HCT116 (cell line): ENCODE measurements at regions not wholly inside any gene's neighbourhood (a gene's known extent, or its start where the extent isn't known, plus 50 kb on each side); places are given as distances from the start of the nearest gene placed in this dataset.

Experiments used
- ATAC-seq: fragments of 200-7000 bp; cut with Tn5 transposase; 2 replicates; pipeline ENCODE4 v1.9.1; 2020; ENCODE audit warnings: mild to moderate bottlenecking, moderate library complexity
- BruUV-seq: library from RNA; stranded (reverse); fragments of 400-500 nt; replicated peaks from 2 replicates; lab custom pipeline; 2021; lab: Mats Ljungman, UMichigan
- CTCF ChIA-PET: fragments of 300-600 bp; sonication (Branson Sonifier 250); formaldehyde crosslinking; loops from one replicate; lab custom pipeline; 2021; ENCODE audit warnings: antibody characterized with exemption; lab: Charles Lee
- POLR2A ChIA-PET: fragments of 300-600, 350-600 bp; sonication (Branson Sonifier 250); formaldehyde crosslinking; loops from one replicate; lab custom pipeline; 2021; ENCODE audit warnings: antibody characterized with exemption; lab: Charles Lee
- RAD21 ChIA-PET, 2 experiments: fragments of 300-600 bp; sonication (Branson Sonifier 250); formaldehyde crosslinking; loops; one replicate each; lab custom pipeline; 2023; ENCODE audit warnings: low total read pairs in 2 of 2; ENCODE audit not compliant: uncharacterized antibody in 2 of 2, unreplicated experiment in 2 of 2, low non-redundant PET in 1 of 2; lab: Charles Lee
- DNase-seq: peaks from one replicate; pipeline ENCODE4 v3.0.0-alpha.2; 2010; ENCODE audit warnings: low read depth, low spot score
- H2AFZ ChIP-seq: fragments of 200-600 bp; shearing (Covaris generic), sonication (generic); 2 replicates; pipeline ENCODE4 v1.6.1; 2017; ENCODE audit warnings: low read depth, mixed run types, mixed read lengths, antibody characterized with exemption, low read length; ENCODE audit not compliant: poor library complexity, severe bottlenecking
- H3K27ac ChIP-seq: 2 replicates; pipeline ENCODE4 v1.5.1; 2012; ENCODE audit warnings: low read depth, low read length
- H3K27me3 ChIP-seq: fragments of 200-600 bp; sonication (generic); 2 replicates; pipeline ENCODE4 v1.6.1; 2016; ENCODE audit warnings: mixed run types, low read length, mixed read lengths; ENCODE audit not compliant: insufficient read depth
- H3K36me3 ChIP-seq, 2 experiments: fragments of 200-500 bp in 1 of 2; fragments of 200-600 bp in 1 of 2; sonication (Bioruptor generic) in 1 of 2; sonication (generic) in 1 of 2; 2 replicates each; pipeline versions ENCODE4 v1.5.1 to v1.6.1; 2014 to 2016; ENCODE audit warnings: low read length in 2 of 2, inconsistent platforms in 1 of 2, mixed read lengths in 1 of 2, mixed run types in 1 of 2; ENCODE audit not compliant: insufficient read depth in 2 of 2, control insufficient read depth in 1 of 2
- H3K4me1 ChIP-seq, 2 experiments: fragments of 200-600 bp in 1 of 2; sonication (generic) in 1 of 2; 2 replicates each; pipeline versions ENCODE4 v1.5.1 to v1.6.1; 2012 to 2017; ENCODE audit warnings: low read length in 2 of 2, inconsistent platforms in 1 of 2, mild to moderate bottlenecking in 1 of 2, mixed read lengths in 1 of 2, mixed run types in 1 of 2, moderate library complexity in 1 of 2; ENCODE audit not compliant: insufficient read depth in 2 of 2, control insufficient read depth in 1 of 2
- H3K4me2 ChIP-seq: fragments of 200-600 bp; sonication (generic); 2 replicates; pipeline ENCODE4 v1.6.1; 2017; ENCODE audit warnings: mixed run types, low read length, mixed read lengths
- H3K4me3 ChIP-seq, 2 experiments: fragments of 200-600 bp in 1 of 2; sonication (generic) in 1 of 2; replicated peaks in 1 of 2; 2 replicates each; pipeline ENCODE4 v1.5.1; 2011 to 2016; ENCODE audit warnings: low read length in 2 of 2, control low read depth in 1 of 2, low read depth in 1 of 2, mild to moderate bottlenecking in 1 of 2, mixed read lengths in 1 of 2, mixed run types in 1 of 2
- H3K79me2 ChIP-seq: fragments of 200-600 bp; sonication (generic); 2 replicates; pipeline ENCODE4 v1.6.1; 2017; ENCODE audit warnings: mild to moderate bottlenecking, mixed run types, low read length, moderate library complexity, mixed read lengths; ENCODE audit not compliant: insufficient read depth
- H3K9ac ChIP-seq: fragments of 200-600 bp; sonication (generic); 2 replicates; pipeline ENCODE4 v1.6.1; 2016; ENCODE audit warnings: low read length, mixed read lengths
- H3K9me2 ChIP-seq: fragments of 200-600 bp; sonication (generic), shearing (Covaris generic); 2 replicates; pipeline ENCODE4 v1.6.1; 2017; ENCODE audit warnings: mixed run types, mild to moderate bottlenecking, moderate library complexity; ENCODE audit not compliant: insufficient read depth
- H3K9me3 ChIP-seq, 2 experiments: fragments of 200-500 bp in 1 of 2; fragments of 200-600 bp in 1 of 2; sonication (Bioruptor generic) in 1 of 2; sonication (generic) in 1 of 2; 2 replicates each; pipeline ENCODE4 v1.6.1; 2014 to 2017; ENCODE audit warnings: low read length in 2 of 2, mixed read lengths in 2 of 2, inconsistent platforms in 1 of 2, low read depth in 1 of 2, mild to moderate bottlenecking in 1 of 2, mixed run types in 1 of 2, moderate library complexity in 1 of 2; ENCODE audit not compliant: control insufficient read depth in 1 of 2, insufficient read depth in 1 of 2
- H4K20me1 ChIP-seq: fragments of 200-600 bp; sonication (generic), shearing (Covaris generic); 2 replicates; pipeline ENCODE4 v1.6.1; 2017; ENCODE audit warnings: mixed run types, mild to moderate bottlenecking, moderate library complexity; ENCODE audit not compliant: insufficient read depth
- CEBPB ChIP-seq: IDR thresholded peaks from 2 replicates; pipeline ENCODE4 v1.6.1; 2012; ENCODE audit warnings: low read depth
- CTCF ChIP-seq, 3 experiments: fragments of 200-600 bp in 1 of 3; sonication (generic) in 1 of 3; IDR thresholded peaks in 2 of 3; conservative IDR thresholded peaks in 1 of 3; 2 replicates each; pipeline ENCODE4 v1.5.1; 2012 to 2017; ENCODE audit warnings: low read depth in 2 of 3, low read length in 2 of 3, antibody characterized with exemption in 1 of 3, borderline replicate concordance in 1 of 3, control low read depth in 1 of 3, mild to moderate bottlenecking in 1 of 3, mixed read lengths in 1 of 3, mixed run types in 1 of 3, moderate library complexity in 1 of 3; ENCODE audit not compliant: insufficient read depth in 1 of 3
- EGR1 ChIP-seq: IDR thresholded peaks from 2 replicates; pipeline ENCODE4 v1.6.1; 2012; ENCODE audit warnings: low read depth
- EZH2 ChIP-seq: fragments of 200-600 bp; sonication (generic); IDR thresholded peaks from 2 replicates; pipeline ENCODE4 v1.6.1; 2017; ENCODE audit warnings: antibody characterized with exemption, mixed run types
- FOSL1 ChIP-seq: IDR thresholded peaks from 2 replicates; pipeline ENCODE4 v1.6.1; 2012; ENCODE audit warnings: low read depth
- JUND ChIP-seq: IDR thresholded peaks from 2 replicates; pipeline ENCODE4 v1.6.1; 2012
- POLR2AphosphoS5 ChIP-seq: IDR thresholded peaks from 2 replicates; pipeline ENCODE4 v1.6.1; 2011; ENCODE audit warnings: mild to moderate bottlenecking, low read depth, low read length, moderate library complexity
- SP1 ChIP-seq: IDR thresholded peaks from 2 replicates; pipeline ENCODE4 v1.6.1; 2012; ENCODE audit warnings: low read depth
- SRF ChIP-seq: IDR thresholded peaks from 2 replicates; pipeline ENCODE4 v1.6.1; 2012; ENCODE audit warnings: low read depth
- TCF7L2 ChIP-seq: IDR thresholded peaks from 2 replicates; pipeline ENCODE4 v1.7.0; 2011; ENCODE audit warnings: borderline replicate concordance, inconsistent platforms; ENCODE audit not compliant: insufficient read depth, insufficient read length; ENCODE audit errors: extremely low read depth
- ZNF274 ChIP-seq: fragments of 200-500 bp; sonication (Bioruptor generic); IDR thresholded peaks from 2 replicates; pipeline ENCODE4 v1.6.1; 2014; ENCODE audit warnings: mild to moderate bottlenecking, low read depth, low read length, inconsistent platforms
- intact Hi-C: fragments of 100-400 bp; cut with micrococcal nuclease; formaldehyde crosslinking; loops from 2 replicates; pipeline ENCODE4 v1.10.0; 2022

- POLR2A ChIA-PET, result no interaction called here
These were observed 95.8 kb upstream of the TNS3 start for GRCh38 chr7:47677664-47678063.

More at GRCh38 chr7:47677664-47678063, 95.8 kb upstream of the TNS3 start:
- intact Hi-C loops, result no loop called here
- Histone ChIP-seq H3K9ac (no peak overlapping the region), H3K9me3 (no peaks in the 10 kb centered on the region), H3K36me3 (no peaks in the 10 kb centered on the region), H3K27ac (no peak overlapping the region), H3K4me3 (no peak overlapping the region)
- BruUV-seq, result no TSS peak
- RAD21 ChIA-PET, result no interaction called here
- TF ChIP-seq POLR2AphosphoS5, result no peak
- no peak for TF ChIP-seq CEBPB
- no peak for TF ChIP-seq EGR1
- TF ChIP-seq CTCF (IDR thresholded peaks at IDR 0.05 in 2 of 3, conservative IDR thresholded peaks at IDR 0.05 in 1 of 3; ENCODE audit: borderline replicate concordance in 1 of 3, insufficient read depth in 1 of 3, low read depth in 2 of 3, low read length in 2 of 3), result no peak
- TF ChIP-seq JUND, result no peak
- TF ChIP-seq SP1, result no peak
- no peak for TF ChIP-seq EZH2
- TF ChIP-seq FOSL1, result no peak
- no peak for TF ChIP-seq SRF
- no peak for TF ChIP-seq TCF7L2
- no peak for TF ChIP-seq ZNF274
- TF ChIP-seq, all 23 proteins: peak for 0
- CTCF ChIA-PET, result no interaction called here
- DNase-seq (no peak), ATAC-seq (no peak)
- no peak overlapping the region for H2AFZ ChIP-seq
- H4K20me1 ChIP-seq, result no peaks in the 10 kb centered on the region
- H3K79me2 ChIP-seq, result no peaks in the 10 kb centered on the region
- no peaks in the 10 kb centered on the region for H3K27me3 ChIP-seq
- H3K4me1 ChIP-seq, result no peaks in the 10 kb centered on the region
- H3K9me2 ChIP-seq, result no peaks in the 10 kb centered on the region
- H3K4me2 ChIP-seq, result no peak overlapping the region
